NCI-H1436 treated with DMSO at 0.1 percent for 48 hours (cell line): ENCODE measurements at regions not wholly inside any gene's neighbourhood (a gene's known extent, or its start where the extent isn't known, plus 50 kb on each side); places are given as distances from the start of the nearest gene placed in this dataset.

ENCODE experiments used
- DNase-seq: peaks from one replicate; lab custom pipeline; 2025; lab: John Stamatoyannopoulos, UW

GRCh38 chr10:36111676-36112075 lies 469.6 kb upstream of the FZD8 start:
- no peak for DNase-seq

DNA sequence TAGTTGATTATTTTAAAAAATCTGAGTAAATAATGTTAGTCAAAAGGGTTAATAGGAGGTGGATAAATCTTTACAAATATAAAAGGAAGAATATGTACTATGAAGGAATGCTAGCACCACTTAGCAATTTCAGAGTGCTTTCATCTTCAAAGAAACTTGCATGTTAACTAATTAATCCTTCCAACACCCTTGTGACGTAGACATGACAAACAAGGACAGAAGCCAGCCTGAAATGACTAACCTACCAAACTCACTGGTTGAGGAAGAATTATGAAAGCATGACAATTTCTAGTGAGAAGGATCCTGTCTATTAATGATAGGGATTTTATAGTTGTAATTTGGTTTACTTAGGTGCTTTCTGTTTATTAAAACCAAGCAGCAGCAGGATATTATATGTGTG lies 468.0 kb upstream of the FZD8 start:
- no peak for DNase-seq

- no peak for DNase-seq
Observed at GRCh38 chr10:36109399-36110023, 467.4 kb upstream of the FZD8 start.

- no peak for DNase-seq
Observed at GRCh38 chr10:36097696-36098095, 455.6 kb upstream of the FZD8 start.

DNA sequence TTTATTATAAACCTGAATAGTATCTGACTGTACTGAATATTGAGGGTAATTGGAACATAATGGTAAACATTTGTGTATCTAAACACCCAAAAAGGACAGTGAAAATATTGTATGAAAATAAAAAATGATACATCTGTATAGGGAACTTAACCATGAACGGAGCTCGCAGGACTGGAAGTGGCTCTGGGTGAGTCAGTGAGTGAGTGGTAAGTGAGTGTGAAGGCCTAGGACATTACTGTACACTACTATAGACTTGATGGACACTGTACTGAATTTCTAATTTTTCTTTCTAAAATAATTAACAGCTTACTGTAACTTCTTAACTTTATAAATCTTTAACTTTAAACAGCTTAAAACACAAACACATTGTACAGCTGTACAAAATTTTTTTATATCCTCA lies 454.5 kb upstream of the FZD8 start:
- no peak for DNase-seq

DNA sequence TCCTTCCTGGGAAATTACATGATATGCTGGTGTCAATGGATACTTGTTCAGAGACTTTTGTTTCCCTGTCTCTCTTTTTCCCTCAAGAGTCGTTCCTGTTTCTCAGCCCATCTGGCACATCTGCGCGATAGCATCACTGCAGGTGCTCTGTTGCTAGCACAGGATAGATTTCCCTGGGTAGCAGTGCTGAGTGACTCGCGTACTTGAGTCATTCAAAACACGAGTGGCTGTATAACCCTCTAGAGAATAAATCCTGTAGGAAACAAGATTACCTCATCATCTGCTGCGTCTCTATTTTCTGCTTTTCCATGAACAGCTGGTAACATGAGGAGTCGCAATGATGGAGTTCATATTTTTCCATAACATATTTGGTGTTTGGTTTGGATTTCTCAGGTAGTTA lies 452.0 kb upstream of the FZD8 start:
- DNase-seq, result no peak

DNA sequence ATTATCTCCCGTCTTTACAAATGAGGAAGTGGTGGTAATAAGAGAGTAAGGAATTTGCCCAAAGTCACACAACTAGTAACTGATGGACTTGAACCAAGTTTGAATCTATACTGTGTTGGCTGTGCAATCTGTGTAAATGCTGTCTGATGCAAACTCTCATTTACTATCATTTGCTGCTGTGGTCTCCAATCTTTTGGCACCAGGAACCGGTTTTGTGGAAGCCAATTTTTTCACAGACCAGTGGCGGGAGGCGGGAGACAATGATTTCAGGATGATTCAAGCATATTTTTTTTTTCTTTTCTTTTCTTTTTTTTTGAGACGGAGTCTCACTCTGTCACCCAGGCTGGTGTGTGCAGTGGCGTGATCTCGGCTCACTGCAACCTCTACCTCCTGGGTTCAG lies 450.0 kb upstream of the FZD8 start:
- DNase-seq, result no peak

- DNase-seq, result no peak
Observed at GRCh38 chr10:36091007-36091406, 448.9 kb upstream of the FZD8 start.

GRCh38 chr10:36089790-36090440 lies 447.8 kb upstream of the FZD8 start:
- no peak for DNase-seq

- DNase-seq, result no peak
Observed at GRCh38 chr10:36087006-36088005, 445.2 kb upstream of the FZD8 start.

GRCh38 chr10:36075196-36075595 lies 433.1 kb upstream of the FZD8 start:
- DNase-seq, result no peak

DNA sequence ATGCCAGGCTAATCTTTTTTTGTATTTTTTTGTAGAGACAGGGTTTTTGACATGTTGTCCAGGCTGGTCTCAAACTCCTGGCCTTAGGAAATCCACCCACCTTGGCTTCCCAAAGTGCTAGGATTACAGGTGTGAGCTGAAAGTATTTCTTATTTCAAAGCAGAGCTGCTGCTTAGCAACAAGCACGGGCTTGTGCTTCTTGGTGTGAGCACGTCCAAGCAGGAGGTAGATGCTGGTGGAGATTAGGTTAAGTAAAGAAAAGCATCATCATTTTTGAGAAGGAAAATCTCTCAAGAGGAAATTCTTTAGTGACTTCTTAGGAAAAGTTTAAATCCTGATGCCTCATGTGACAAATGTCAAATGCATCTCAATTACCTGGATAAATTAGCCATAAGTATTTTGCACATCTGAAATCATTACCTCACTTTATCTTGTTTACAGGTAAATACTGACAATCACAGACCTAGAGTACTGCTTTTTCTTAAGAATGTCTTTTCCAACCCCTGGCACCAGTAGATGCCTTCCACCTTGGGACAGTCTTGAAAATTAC lies 431.8 kb upstream of the FZD8 start:
- no peak for DNase-seq

GRCh38 chr10:36068542-36068941 lies 426.4 kb upstream of the FZD8 start:
- no peak for DNase-seq

DNA sequence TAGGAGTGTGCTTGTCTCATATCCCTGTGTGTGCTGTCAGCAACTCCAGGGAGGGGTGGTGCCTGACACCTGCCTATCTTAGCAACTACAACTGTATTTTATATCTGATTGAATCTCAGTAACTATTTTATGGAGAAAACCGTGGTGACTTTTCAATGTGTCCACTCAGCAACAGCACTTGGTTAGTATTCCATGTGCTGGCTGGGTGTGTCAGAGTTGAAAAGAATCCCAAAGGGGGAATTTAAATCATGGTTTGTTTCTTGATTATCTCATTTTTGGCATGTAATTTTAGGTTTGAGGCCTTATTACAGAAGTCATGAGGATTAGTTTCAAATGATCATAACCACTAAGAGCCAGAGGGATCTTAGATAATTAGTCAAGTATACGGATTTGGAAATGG lies 425.7 kb upstream of the FZD8 start:
- DNase-seq, result no peak

DNA sequence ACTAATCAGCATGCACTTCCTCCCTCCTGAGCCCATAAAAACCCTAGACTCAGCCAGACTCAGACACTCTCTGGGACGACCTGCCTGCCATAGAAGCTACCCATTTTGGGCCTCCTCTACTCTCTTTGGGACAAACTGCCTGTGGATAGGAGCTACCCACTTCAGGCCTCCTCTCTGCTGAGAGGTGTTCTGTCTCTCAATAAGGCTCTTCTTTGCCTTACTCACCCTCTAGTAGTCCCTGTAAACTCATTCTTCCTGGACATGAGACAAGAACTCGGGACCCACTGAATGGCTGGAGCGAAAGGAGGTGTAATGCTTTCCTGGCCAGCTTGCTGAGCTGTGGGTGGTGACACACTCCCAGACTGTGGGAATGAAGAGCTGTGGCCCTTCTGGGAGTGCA lies 424.8 kb upstream of the FZD8 start:
- no peak for DNase-seq

DNA sequence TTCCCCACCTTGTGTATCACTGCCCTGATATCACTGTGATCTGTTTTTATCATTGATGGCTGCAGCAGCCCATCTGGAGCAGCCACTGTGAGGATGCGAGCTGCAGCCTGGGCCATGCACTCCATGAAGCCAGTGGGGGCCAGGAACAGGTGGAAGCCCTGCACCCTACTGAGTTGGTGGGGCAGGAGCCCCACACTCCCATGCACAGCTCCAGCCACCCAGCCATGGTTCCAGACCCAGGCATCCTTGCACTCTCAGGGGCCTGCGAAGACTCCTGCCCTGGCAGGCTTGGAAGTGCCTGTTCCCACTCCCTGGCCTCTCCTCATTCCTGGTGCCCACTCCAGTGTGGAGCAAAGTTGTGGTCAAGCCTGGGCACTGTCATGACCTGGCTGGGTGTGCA lies 424.0 kb upstream of the FZD8 start:
- no peak for DNase-seq

GRCh38 chr10:36063396-36063795 lies 421.3 kb upstream of the FZD8 start:
- no peak for DNase-seq

DNA sequence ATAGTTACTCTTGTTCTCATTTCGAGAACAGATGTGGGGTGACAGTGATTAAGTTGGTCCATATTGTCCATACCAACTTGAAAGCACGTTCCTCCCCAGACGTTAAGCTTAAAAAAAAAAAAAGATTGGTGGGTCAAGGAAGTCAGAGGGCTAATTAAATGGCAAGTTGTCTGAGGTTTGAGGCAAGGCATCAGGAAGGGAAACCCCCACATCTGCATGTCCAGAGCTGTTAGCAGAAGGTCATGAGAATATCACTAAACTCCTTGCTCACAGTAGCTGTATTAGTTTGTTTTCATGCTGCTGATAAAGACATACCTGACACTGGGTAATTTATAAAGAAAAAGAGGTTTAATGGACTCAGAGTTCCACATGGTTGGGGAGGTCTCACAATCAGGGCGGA lies 415.6 kb upstream of the FZD8 start:
- DNase-seq, result no peak

- DNase-seq, result no peak
Observed at GRCh38 chr10:36057180-36057579, 415.1 kb upstream of the FZD8 start.

DNA sequence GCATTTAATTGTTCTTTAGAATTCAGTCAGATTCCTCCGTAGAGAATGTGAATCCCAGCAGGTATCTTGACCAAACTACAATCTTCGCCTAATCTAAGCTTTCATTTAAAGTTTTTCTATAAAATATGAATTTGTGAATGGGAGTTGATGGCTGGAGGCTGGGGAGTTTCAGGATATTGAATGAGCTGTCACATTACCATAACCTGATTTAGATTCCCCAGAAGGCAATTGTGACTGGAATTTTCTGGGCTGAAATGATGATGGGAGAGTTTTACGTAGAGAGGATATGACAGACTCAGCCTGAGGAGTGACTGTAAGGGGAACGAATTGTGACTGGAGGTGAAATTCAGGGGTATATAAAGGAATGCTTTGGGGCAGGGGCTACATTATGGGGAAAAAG lies 411.7 kb upstream of the FZD8 start:
- no peak for DNase-seq

- no peak for DNase-seq
Observed at GRCh38 chr10:36053271-36053670, 411.2 kb upstream of the FZD8 start.

DNA sequence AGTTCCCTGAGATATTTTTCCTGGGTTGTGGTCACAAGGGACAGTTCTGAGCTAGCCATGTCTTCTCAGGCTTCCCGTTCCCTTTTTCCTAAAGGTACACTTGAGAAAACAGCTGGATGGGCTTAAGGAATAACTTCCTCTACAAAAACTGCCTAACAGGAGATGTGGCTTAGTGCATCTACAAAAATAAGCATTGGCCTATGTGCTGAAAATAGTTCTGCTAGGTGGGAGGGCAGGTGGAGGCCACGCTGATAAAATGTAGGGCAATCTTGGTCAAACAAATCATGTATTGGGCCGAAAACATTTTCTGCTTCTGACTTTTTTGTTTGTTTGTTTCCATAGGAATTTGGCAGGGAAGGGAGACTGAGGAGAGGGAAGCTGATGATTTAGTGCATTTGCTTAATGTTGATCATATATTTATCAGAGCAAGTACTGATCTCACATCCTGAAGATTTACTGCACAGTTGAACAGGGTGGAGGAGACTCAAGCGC lies 409.4 kb upstream of the FZD8 start:
- DNase-seq, result no peak
